Caco-2 (cell line): ENCODE measurements at regions not wholly inside any gene's neighbourhood (a gene's known extent, or its start where the extent isn't known, plus 50 kb on each side); places are given as distances from the start of the nearest gene placed in this dataset.

Experiments
- BruUV-seq: library from RNA; stranded (reverse); fragments of 400-500 nt; replicated peaks from 2 replicates; lab custom pipeline; 2021; lab: Mats Ljungman, UMichigan
- CTCF ChIA-PET: fragments of 300-600 bp; sonication (Branson Sonifier 250); formaldehyde crosslinking; loops from one replicate; lab custom pipeline; 2022; ENCODE audit warnings: antibody characterized with exemption; lab: Charles Lee
- POLR2A ChIA-PET: fragments of 300-600 bp; sonication (Branson Sonifier 250); formaldehyde crosslinking; loops from one replicate; lab custom pipeline; 2022; ENCODE audit warnings: antibody characterized with exemption; lab: Charles Lee
- DNase-seq, 2 experiments: peaks; one replicate each; pipeline versions ENCODE4 v3.0.0 to v3.0.0-alpha.2; 2020 to 2022
- H3K27me3 ChIP-seq: replicated peaks from 2 replicates; pipeline ENCODE4 v1.6.0; 2011; ENCODE audit warnings: low read length; ENCODE audit not compliant: control insufficient read depth, insufficient read depth
- H3K36me3 ChIP-seq: 2 replicates; pipeline ENCODE4 v1.5.1; 2011; ENCODE audit warnings: low read length; ENCODE audit not compliant: control insufficient read depth, insufficient read depth
- H3K4me1 ChIP-seq: fragments of 250-450 bp; sonication (Bioruptor Pico); 2 replicates; pipeline ENCODE4 v1.5.1; 2020; ENCODE audit warnings: mild to moderate bottlenecking
- H3K4me3 ChIP-seq: 2 replicates; pipeline ENCODE4 v1.5.1; 2011; ENCODE audit warnings: low read depth, mild to moderate bottlenecking, control low read depth, low read length
- H3K9me3 ChIP-seq: fragments of 250-450 bp; sonication (Bioruptor Pico); 2 replicates; pipeline ENCODE4 v1.5.1; 2020; ENCODE audit warnings: mild to moderate bottlenecking, moderate library complexity
- H3K27ac Mint-ChIP-seq: one replicate; pipeline ENCODE4 v1.8.0; 2022; ENCODE audit warnings: mixed read lengths; ENCODE audit not compliant: unreplicated experiment
- H3K27me3 Mint-ChIP-seq: one replicate; pipeline ENCODE4 v1.8.0; 2022; ENCODE audit warnings: mixed read lengths; ENCODE audit not compliant: insufficient read depth, unreplicated experiment
- H3K36me3 Mint-ChIP-seq: one replicate; pipeline ENCODE4 v1.8.0; 2022; ENCODE audit warnings: mild to moderate bottlenecking, mixed read lengths; ENCODE audit not compliant: insufficient read depth, unreplicated experiment
- H3K4me1 Mint-ChIP-seq: one replicate; pipeline ENCODE4 v1.8.0; 2022; ENCODE audit warnings: low read depth, mixed read lengths; ENCODE audit not compliant: unreplicated experiment
- H3K4me3 Mint-ChIP-seq: one replicate; pipeline ENCODE4 v1.8.0; 2022; ENCODE audit warnings: mild to moderate bottlenecking, moderate library complexity, mixed read lengths; ENCODE audit not compliant: unreplicated experiment
- H3K9me3 Mint-ChIP-seq: one replicate; pipeline ENCODE4 v1.8.0; 2022; ENCODE audit warnings: mixed read lengths; ENCODE audit not compliant: unreplicated experiment
- CTCF ChIP-seq, 2 experiments: fragments of 200-600 bp in 1 of 2; IDR thresholded peaks; 1 replicate in 1 of 2; 2 replicates in 1 of 2; pipeline versions ENCODE4 v1.5.1 to v1.8.0; 2011 to 2022; ENCODE audit warnings: antibody characterized with exemption in 1 of 2, control low read depth in 1 of 2, inconsistent platforms in 1 of 2, low read depth in 1 of 2, low read length in 1 of 2, mild to moderate bottlenecking in 1 of 2, moderate library complexity in 1 of 2; ENCODE audit not compliant: insufficient read depth in 1 of 2, severe bottlenecking in 1 of 2, unreplicated experiment in 1 of 2
- intact Hi-C: fragments of 100-400 bp; cut with micrococcal nuclease; formaldehyde crosslinking; loops from one replicate; pipeline ENCODE4 v1.10.0; 2022; ENCODE audit not compliant: unreplicated experiment

- no peaks in the 10 kb centered on the region for H3K27me3 ChIP-seq
- H3K4me1 ChIP-seq, result no peaks in the 10 kb centered on the region
- Mint-ChIP-seq H3K36me3 (no peaks in the 10 kb centered on the region), H3K9me3 (no peaks in the 10 kb centered on the region), H3K4me3 (no peak overlapping the region), H3K27me3 (no peaks in the 10 kb centered on the region), H3K4me1 (peaks cover 18% of the 10 kb centered on the region), H3K27ac (no peak overlapping the region)
- no peaks in the 10 kb centered on the region for H3K36me3 ChIP-seq
- H3K9me3 ChIP-seq, result no peaks in the 10 kb centered on the region
- ChIA-PET CTCF (no interaction called here), POLR2A (no interaction called here)
- no peak overlapping the region for H3K4me3 ChIP-seq
- intact Hi-C loops, result no loop called here
- no peak for TF ChIP-seq CTCF (IDR thresholded peaks at IDR 0.05; ENCODE audit: insufficient read depth in 1 of 2, low read depth in 1 of 2, low read length in 1 of 2, severe bottlenecking in 1 of 2, unreplicated experiment in 1 of 2)
- no TSS peak for BruUV-seq
- no peak for DNase-seq
Observed at GRCh38 chrX:7201496-7201895, 53.5 kb upstream of the PUDP start.

- Mint-ChIP-seq H3K9me3 (no peaks in the 10 kb centered on the region), H3K27me3 (no peaks in the 10 kb centered on the region), H3K27ac (no peak overlapping the region), H3K4me3 (no peak overlapping the region), H3K36me3 (no peaks in the 10 kb centered on the region), H3K4me1 (peaks cover 11% of the 10 kb centered on the region)
- ChIA-PET CTCF (no interaction called here), POLR2A (no interaction called here)
- BruUV-seq, result no TSS peak
- no peak overlapping the region for H3K4me3 ChIP-seq
- no peak for DNase-seq
- TF ChIP-seq CTCF (IDR thresholded peaks at IDR 0.05; ENCODE audit: insufficient read depth in 1 of 2, low read depth in 1 of 2, low read length in 1 of 2, severe bottlenecking in 1 of 2, unreplicated experiment in 1 of 2), result no peak
- H3K36me3 ChIP-seq, result no peaks in the 10 kb centered on the region
- H3K27me3 ChIP-seq, result no peaks in the 10 kb centered on the region
- H3K9me3 ChIP-seq, result no peaks in the 10 kb centered on the region
- intact Hi-C loops, result no loop called here
- no peaks in the 10 kb centered on the region for H3K4me1 ChIP-seq
Observed at GRCh38 chrX:7198499-7198898, 50.5 kb upstream of the PUDP start.
